GM19452 (cell line): ENCODE measurements at regions not wholly inside any gene's neighbourhood (a gene's known extent, or its start where the extent isn't known, plus 50 kb on each side); places are given as distances from the start of the nearest gene placed in this dataset.

Source experiments
- ATAC-seq: cut with Tn5 transposase; IDR thresholded peaks from one replicate; pipeline ENCODE4 v1.9.1; 2021; ENCODE audit not compliant: unreplicated experiment

DNA sequence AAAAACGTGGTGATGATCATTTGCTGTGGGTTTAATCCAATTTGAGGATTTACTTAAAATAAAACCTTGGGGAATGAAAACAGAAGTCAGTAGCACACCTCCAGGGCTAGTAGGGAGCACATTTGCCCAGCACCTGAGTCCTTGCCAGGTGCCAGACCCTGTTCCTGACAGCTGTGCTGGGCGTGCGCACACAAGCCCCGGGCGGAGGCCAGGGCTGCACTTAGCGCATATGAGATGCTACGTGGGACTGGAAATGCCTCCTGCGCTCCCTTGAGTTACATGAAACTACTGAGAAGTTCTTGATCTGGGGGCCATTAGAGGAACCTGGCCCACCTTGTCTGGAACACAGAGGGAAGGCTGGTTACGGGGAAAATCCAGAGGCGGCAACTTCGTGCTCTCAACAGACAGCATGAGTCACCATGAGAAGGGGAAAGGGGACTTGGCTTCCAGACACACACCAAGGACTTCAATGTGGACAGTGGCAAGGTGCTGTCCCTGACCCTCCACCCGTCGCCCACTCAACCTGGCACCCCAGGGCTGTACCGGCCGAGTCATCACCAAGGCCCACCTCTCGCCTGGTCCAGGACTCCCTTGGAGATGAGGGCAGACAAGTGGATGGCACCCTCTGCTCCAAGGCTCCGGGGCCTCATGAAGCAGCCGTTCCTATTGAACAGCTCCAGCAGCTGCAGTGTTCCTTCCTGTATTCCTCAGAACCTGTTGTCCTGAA is 1468.6 kb downstream of the BRD1 start:
- no peak for ATAC-seq

DNA sequence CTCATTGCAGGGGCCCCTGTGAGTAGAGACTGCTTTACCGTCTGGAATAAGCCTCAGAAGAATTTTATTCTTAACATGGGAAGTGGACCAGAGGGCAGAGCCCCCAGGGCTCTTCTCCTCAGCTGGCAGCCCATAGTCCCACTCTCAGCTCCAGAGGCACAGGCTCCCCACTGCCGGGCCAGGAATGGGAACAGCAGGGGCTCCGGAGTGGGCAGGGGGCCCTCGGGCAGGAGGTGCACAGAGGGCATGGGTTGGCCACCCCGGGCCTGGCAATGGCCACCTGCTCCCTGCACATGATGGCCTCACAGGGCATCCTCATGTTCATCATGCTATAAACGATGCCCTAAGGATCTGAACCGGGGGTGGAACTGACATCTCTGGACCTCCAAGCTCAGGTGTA is 1469.7 kb downstream of the BRD1 start:
- no peak for ATAC-seq

DNA sequence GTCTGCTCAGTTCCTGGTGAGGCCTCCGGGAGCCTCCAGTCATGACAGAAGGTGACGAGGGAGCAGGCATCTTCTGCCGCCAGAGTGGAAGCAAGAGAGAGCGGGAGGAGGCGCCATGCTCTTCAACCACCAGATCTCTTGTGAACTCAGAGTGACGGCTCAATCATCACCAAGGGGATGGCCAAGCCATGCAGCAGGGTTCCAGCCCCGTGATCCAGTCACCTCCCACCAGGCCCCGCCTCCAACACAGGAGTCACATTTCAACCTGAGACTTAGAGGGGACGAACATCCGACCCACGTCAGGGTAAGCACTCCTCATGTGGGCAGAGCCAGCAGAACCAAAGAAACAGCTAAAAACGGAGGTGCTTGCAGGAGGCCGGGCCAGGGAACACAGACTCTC is 1470.5 kb downstream of the BRD1 start:
- ATAC-seq: no peak

DNA sequence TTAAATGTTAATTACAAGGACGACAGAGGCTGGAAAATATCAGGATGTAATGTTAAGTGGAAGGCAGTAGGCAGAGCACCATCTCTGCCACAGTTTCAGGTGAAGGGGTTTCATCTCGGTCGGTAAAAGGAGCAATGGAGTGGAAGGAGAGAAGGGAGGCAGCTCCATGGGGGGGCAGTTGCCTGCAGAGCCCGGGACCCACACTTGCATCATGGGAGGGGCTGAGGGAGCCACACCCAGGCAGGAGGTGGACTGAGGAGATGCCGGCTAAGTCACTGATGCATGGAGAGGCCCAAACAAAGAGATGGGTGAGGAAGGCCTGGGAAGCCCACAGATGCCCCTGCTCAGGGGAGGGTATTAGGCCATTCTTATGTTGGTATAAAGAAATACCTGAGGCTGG is 1470.9 kb downstream of the BRD1 start:
- ATAC-seq: no peak

DNA sequence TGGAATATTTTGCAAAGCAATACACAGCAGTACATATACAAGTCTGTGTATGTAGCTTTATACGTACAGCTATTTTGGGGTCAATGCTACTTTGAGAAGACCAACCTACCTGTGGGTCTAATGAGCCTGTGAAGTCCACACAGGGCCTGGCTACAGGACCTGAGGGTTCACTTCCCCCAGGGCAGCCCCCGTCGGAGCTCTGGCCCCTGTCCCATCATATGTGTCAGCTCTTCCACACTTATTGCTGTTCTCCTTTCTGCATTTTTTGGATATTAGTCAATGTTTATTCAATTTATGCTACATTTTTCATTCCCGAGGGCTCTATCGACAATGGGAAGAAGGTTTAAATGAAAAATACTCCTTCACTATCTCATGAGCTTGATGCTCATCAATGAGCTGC is 1473.6 kb downstream of the BRD1 start:
- no peak for ATAC-seq

DNA sequence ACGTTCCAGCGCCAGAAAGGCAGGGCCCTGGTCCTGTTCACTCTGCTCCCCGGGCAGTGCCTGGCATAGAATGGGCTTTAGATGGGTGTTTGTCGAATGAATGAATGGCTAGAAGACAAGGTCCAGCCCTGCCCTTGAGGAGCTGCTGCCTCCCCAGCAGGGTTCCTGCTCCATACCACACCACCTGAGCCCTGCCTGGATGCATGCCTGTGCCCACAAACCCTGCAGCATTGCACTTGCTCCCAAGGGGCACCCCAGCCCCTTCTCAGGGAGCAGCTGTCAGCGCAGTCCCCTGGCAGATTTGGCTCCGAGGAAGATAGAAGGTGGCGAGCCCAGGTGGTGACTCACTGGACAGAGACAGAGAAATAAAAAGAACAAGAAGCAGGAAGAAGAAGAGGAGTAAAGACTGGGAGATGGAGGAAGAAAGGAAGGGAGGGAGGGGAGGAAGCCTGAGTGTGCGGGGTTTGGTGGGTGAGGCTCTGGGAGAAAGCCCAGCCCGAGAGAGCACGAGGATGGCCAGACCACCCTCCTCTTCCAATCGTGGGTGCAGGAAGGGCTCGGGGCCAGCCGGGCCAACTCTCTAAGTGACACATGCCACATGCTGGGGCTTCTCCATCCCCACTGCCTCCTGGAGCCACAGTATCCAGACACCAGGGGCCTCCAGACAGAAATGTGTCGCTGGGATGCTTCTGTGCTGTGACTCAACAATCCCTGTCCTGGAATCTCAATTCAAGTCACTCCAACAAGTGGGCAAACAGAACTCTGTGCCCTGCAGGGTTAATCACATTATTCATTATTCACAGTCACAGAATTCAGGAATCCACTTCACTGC is 1474.3 kb downstream of the BRD1 start:
- ATAC-seq: no peak

DNA sequence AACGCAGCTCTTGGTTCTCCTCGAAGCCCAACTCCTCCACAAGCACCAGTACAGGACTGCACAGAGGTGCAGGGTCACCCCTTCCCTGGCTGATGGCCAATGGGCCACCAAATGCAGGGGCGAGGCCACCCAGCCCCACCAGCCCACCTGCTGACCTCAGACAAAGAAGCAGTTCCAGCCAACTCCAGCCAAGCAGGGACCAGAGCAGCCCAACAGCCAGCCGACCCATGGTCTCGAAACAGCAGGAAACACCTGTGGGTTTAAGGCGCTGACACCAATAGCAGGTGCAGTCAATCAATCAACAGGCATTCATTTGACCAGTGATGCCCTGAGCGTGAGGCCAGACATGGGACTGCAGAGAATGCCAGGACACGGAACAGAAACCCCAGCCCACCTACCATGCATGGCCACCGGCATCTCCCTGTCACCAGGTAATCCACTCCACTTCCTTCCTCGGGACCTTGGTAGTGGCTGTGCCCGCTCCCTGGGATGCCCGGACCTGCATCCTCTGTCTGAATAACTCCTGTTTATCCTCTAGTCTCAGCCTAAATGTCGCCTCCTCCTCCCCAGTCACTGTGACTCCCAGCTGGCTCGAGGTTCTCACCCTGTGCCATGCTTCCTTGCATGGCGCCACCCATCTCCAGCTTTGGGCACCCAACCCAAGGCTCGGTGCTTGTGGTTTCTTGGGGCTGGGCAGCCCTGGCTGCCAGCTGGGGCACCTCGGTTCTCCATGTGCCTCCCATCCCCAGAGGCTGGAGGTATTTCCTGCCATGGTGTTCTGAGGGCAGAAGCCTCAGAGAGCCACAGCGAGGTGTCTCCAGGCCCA is 1475.4 kb downstream of the BRD1 start:
- no peak for ATAC-seq

DNA sequence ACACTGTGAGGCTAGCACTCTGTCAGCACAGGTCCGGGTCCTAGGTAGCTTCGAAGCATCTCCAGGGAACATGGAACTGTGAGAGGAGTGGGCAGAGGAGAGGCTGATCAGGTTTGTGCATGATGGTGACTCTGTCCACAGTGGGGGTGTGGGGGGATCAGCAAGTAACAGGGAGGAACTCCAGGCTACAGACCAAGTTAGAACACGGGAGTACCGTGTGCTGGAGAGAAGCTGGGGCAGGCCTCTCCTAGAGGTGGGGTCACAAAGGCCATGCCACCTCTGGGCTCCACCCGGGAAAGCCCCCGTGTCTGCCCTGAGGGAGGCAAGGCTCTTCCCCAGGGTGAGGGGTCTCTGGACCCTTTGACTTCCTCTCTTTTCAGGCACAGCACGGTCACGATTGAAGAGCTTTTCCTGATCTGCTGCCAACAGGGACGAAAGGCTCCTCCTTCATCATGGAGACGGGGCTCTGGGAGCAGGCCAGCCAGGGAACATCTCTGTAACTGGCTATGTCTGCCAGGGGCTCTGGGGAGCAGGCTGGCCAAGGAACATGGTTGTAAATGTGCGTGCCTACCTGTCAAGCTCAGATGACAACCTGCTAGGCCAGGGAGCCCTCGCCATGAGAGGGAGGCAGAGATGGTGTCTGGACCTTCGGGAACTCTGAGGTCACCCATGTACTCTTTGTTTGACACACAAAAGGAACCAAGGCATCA is 1476.1 kb downstream of the BRD1 start:
- ATAC-seq: no peak

DNA sequence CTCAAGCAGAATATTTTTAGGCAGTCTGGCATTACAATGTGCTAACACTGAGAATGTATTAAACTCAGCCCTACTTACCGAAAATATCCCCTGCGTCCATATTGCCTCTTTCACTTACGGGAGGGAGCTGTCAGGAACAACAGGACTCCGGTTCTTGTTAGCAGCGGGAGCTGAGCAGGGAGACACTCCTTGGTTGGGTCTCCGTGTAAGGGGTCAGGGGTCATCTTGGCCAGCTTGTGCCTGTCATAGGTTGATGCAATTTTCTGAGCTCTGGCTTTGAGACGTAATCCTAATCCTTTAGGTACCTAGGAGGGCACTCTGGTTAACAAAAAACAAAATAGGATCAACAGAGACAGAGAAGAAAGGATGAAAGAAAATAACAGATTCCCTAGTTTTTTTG is 1477.2 kb downstream of the BRD1 start:
- ATAC-seq: no peak

DNA sequence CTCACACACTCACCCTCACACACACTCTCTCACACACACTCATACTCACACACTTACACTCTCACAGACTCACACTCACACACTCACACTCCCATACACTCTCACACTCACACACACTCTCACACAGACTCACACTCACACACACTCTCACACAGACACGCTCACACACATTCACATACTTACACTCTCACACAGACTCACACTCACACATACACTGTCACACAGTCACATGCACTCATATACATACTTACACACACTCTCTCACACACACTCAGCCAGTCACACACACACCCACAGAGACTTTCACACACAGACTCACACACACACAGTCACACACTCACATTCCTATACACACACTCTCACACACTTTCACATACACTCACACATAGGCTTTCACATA is 1478.8 kb downstream of the BRD1 start:
- ATAC-seq: no peak

DNA sequence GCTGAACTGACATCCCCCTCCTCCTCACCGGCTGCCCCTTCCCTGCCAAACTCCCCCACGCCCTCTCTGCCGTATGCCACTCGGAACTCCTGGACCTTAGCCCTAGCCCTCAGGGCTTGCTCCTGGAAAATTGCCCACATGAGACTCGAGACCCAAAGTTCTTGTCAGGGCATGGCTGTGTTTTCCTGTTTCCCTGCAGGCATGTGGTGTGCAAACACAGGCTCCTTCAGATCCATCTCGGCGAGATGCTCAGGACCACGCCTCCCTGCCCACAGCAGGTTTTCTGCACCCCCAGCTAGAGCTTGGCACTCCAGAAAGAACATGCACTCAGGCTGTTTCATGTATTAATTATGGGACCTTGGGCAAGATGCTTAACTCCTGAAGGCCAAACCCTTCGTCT is 1480.4 kb downstream of the BRD1 start:
- ATAC-seq: no peak

DNA sequence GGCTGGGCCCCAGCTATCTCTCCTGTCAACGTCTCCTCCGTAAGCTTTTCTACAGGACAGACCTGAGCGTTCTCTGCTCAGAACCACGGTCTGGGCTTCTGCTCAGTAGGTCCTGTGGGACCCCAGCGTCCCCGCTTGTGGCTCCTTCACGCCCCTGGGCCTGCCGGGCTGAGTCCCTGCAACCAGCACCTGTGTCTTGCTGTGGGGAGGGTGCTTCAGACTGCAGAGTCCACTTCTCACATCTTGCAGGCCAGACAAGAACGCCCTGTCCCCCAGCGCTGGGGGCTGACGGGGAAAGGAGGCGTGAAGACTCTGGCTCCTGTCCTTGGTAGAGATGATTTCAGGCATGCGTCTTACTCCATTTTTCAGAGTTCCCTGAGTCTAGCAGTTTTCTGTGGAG is 1480.8 kb downstream of the BRD1 start:
- ATAC-seq: no peak

DNA sequence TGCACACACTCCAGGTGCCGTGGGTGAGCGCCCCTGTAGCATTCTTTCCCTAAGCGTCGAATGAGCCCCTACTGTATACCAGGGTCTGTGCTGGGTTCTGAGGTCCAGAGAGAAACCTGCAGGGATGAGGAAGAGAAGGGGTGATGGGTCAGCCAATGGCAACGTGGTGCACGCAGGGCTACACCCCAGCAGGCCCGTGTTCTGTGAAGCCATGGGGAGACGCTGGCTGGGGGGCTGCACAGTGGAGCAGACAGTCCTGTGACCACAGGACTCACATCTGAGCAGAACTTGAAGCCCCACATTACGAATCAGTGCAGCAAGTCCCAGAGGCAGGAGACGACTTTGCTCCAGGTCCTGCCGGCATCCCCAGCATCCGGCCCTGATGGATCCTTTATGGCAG is 1481.4 kb downstream of the BRD1 start:
- no peak for ATAC-seq

DNA sequence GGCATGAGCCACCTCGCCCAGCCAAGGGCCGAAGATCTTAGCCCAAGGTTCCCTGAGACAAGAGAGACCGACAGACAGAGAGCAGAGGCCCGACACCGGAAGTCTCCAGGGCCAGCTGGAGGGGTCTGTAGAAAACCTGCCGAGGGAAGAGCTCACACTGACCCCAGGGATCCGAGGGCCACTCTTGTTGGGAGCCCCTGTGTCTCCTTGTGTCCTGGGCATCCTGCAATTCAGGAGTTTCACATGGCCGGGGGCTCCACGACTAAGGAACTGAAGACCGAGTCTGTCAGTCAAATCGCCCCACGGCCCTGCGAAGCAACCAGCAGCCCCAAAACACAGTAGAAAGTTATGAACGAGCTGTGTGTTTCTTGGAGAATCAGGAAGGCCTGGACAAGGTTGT is 1482.0 kb downstream of the BRD1 start:
- no peak for ATAC-seq

DNA sequence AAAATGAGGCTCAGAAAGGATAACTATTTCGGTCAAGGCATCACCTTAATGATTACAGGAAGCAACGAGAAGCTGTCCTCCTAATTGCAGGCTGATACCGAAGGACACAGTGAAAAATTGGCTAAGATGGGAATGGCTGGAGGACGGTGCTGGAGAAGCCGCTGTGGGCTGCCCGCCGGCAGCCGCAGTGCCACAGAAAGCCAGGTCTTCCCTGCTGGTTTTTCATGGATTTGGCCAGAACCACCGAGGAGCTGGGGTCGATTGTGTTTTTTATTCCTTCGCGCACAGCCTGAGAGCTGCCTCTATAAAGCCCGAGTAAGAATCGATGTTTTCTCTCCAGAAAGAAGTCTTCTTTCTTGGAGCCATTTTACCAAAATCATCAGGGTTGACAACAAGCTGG is 1484.2 kb downstream of the BRD1 start:
- no peak for ATAC-seq

DNA sequence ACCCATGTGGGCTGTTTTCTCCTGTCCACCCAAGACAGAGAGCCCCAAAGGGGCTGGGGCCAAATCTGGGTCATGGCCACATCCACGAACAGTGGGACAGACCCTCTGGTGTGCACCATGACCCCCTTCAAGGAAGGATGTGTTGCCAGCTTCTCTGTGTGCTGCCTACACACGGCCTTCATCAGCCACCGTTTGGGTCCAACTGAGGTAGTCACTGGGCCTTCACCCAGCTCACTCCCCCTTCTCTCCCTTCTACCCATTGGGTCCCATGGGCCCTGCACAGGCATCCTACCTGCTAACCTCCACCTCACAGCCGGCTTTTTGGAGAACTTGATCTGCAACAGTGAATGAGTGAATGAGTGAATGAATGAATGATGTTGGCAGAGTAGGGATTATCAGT is 1484.9 kb downstream of the BRD1 start:
- no peak for ATAC-seq

DNA sequence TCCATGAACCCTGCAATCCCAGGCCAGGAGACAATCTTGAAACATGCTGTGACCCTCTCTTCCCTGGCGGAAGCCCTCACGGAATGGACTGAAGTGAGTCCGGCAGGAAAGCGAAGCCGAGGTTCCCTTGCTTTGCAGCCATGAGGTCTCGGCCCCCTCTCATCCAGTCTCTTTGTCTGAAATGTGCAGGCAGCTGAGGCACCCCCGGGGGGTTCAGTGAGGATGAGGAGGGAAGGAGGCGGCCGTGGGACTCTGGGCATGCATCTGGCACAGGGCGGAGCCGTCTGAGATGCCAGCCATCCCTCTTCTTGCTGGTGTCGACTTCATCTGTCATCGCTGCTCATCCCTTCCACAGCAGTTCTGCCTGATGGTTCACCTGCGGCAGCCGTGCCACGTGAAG is 1485.7 kb downstream of the BRD1 start:
- no peak for ATAC-seq

DNA sequence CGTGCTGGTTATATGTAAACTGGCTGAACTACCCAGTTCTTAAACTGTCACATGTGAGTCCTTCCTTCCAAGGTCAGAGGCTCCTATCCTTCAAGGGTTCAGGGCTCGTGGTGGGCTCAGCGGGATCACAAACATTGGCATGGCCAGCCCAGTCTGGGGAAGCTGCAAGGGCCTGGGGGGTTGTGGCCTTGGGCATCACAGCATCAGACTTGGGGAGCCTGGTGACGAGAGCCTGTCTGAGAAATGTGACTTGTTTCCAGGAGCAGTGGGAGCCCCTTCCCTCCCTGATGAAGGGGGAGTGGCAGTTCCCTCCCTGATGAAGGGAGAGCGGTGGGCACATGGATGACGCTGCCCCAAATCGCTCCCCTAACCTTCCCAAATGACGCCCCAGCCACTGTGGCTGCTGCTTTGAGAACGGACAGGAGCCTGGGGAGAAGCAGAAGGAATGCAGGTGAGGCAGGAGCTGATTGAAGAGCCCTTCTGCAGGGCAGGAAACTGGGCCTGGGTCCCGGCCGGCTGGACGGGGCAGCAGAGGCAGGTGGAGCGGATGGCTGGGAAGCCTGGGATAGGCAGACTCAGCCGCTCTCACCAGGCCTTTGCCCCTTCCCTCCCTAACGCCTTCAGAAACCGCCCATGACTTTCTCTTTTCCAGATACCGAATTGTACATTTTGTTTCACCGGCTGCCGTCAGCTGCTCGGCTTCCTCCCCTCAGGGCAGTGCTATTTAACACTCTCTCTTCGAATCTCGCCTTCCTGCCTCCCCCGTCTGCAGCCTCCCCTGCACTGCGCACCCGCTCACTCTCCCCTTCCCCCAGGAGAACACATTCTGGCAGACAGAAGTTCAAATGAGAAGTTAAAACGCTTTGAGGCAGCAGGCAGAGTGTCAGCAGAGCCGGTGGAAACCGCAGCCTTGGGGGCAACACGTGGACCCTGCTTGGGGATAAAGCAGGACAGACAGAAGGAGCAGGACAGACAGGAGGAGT is 1486.7 kb downstream of the BRD1 start:
- ATAC-seq: no peak

DNA sequence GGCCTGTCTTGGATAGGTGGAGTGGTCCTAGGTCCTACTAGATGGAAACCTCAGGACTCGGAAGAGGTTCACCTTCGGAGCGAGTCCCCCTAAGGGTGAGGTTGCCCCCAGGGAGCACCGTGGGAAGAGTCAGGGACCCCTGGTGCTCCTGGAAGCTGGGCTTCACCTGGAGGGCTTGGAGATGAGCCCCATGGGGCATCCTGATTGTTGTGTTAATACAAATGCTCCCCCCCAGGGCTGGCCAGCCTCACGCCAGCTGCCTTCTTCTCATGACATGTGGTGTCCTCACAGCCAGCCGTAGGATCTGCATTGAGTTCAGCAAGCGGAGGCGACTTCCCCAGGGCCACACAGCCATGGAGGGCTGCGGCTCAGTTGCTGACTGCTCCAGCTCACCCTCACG is 1487.5 kb downstream of the BRD1 start:
- ATAC-seq: no peak
